Activated CD8-positive, alpha-beta memory T cell treated with anti-CD3 and anti-CD28 coated beads for 4 hours (primary cell): ENCODE measurements at regions not wholly inside any gene's neighbourhood (a gene's known extent, or its start where the extent isn't known, plus 50 kb on each side); places are given as distances from the start of the nearest gene placed in this dataset.

ENCODE experiments used
- DNase-seq, 2 donors: peaks; one replicate each; pipeline ENCODE4 v3.0.0-alpha.2; 2020; ENCODE audit warnings: low read depth in 2 of 2

DNA sequence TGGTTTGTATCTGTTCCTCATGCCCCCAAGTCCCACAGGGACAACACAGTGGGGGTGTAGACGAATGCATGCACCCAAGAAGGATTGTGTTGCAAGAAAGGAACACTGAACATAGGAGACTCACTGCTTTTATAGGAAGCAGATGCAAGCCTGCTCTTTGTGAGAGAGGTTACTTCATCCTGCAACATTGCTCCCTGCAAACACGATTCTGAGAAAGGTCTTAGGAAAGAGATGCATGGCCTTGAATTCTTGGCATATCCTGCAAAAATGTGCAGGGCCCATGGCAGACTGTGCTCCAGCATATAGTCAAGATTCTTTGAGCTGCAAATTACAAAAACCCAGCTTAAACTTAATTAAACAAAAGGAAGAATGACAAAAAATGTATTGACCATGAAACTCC lies 312.2 kb upstream of the MGAT5 start:
- no peak for DNase-seq

DNA sequence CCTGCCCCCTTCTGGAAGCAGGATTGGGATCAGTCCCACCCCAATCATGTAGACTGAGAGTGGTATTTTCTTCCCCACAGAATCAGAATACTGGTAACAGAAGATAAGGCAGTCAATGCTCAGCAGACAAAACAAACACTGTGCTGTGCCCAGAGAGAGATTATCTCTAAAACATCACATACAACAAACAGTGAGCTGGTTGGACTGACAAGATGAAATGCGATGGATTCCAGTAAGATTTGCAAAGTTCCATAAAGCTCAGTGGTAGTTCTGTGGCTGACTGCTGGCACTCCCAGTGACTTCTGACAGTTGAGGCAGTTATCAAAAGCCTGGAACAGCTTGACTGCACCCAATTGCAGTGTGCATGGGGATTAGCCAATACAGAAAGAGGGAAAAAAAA lies 311.5 kb upstream of the MGAT5 start:
- DNase-seq, result no peak

DNA sequence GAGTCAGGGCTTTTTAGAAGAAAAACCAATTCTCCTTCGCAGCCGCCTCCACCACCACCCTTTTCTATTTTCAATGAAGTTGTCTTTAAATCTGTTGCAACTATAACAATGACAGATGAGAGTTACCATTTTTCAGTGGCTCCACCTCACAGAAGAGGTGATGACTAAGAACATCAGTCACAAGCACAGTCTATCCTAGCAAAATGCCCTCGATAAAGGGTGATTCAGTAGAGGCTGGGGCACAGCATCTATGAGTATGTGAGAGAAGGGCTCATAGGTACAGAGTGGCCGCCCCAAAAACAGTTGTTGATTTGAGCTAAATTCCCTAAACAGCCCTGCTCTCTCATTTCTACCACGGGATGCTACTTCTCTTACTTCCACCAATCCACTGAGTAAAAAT lies 310.8 kb upstream of the MGAT5 start:
- DNase-seq, result no peak

GRCh38 chr2:133945089-133945488 lies 308.8 kb upstream of the MGAT5 start:
- no peak for DNase-seq

GRCh38 chr2:133947057-133947456 lies 306.8 kb upstream of the MGAT5 start:
- no peak for DNase-seq

DNA sequence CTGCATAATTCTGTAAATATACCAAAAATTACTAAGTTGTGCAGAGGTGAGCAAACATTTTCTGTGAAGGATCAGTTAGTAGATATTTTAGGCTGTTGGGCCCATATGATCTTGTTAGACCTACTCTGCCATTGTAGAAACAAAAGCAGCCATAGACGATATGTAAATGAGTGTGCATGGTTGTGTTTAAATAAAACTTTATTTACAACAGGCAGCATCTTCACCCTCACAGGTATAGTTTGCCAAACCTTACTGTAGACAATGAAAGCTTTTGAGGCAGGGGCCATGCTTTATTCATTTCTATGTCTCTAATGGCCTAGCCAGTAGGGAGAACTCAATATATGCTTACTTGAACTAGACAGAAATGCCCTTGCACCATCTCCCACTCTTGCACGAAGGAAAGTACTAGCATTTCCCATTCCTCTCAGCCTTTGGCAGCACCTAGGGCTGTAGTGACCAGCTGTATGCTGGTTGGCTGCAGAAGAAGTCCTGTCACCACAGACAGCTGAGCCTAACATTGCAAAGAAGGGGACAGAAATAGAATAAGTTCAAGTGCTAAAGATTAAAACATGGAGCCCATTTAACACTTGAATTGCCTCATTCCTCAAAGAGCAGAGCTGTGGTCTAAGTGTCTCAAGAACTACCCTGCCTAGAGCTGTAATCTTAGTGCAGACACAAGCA lies 305.1 kb upstream of the MGAT5 start:
- no peak for DNase-seq

DNA sequence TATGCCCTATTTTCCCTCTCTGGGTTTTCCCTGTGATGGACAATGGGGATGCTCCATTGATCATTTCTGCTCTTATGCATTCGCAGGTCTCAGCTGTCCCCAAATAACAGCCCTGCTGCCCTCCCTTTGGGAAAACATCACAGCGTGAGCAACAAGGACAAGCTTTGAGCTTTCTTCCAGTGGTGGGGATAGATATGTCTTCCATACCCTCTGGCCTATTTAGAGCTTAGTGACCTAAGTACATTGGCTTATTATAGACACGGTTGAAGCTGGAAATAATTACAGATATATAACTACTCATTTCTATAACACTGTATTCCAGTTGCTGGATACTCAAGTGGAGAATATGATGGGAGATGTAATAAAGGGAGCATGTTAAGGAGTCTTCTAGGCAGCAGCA lies 304.3 kb upstream of the MGAT5 start:
- DNase-seq, result no peak

GRCh38 chr2:133951209-133951608 lies 302.7 kb upstream of the MGAT5 start:
- no peak for DNase-seq

GRCh38 chr2:133952420-133952819 lies 301.5 kb upstream of the MGAT5 start:
- DNase-seq, result no peak

DNA sequence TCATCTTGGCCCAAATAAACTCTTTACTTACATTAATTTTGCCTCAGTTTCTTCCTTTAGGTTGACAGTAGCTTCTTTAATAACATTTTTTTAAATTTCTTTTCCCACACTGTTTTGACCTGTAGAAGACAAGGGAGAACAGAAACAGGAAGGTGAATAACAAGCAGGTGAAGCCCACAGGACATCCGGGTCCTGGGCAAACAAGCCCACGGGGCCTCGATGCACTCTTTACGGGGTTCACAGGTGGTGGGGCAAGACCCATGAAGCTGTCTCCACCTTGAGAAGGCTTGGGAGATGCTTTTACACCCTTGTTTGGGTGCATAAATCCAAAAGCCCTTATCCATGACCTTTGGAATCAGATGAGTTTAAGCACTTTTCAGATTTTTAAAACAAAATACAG lies 301.0 kb upstream of the MGAT5 start:
- no peak for DNase-seq

DNA sequence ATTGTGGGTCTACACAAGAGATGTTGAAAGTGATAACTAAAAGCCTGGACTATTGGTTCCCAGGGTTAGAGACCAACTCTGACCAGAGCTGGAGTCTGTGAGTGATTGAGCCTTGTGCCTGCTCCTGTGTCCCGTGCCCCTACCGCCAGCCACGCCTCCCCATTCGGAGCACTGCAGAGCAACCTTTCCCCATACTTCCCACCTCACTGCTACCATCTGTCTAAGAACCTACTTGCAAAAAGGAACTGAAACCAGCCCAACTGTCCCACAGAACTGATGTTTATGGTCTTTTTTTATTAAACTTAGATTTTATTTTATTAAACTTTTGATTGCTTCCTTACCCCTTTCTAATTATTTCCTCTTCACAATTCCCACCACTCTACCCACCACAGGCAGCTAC lies 300.3 kb upstream of the MGAT5 start:
- no peak for DNase-seq

DNA sequence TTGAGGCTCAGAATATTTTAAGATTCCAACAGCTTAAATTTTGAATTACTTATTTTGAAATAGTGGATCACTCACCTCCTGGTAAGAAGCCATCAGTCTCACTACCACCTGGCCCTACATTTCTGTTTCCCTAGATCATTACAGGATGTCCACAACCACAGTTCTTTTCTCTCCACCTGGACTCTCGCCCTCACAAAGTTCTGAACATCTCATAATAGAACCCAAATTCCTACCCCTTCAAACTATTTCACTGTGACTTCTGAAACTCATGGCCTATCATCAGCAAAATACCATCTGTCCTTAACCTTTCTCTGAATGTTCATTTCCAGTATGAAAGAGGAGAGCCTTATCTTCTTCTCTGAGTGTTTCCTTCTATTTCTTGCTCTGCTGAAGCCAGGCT lies 299.2 kb upstream of the MGAT5 start:
- DNase-seq, result no peak

DNA sequence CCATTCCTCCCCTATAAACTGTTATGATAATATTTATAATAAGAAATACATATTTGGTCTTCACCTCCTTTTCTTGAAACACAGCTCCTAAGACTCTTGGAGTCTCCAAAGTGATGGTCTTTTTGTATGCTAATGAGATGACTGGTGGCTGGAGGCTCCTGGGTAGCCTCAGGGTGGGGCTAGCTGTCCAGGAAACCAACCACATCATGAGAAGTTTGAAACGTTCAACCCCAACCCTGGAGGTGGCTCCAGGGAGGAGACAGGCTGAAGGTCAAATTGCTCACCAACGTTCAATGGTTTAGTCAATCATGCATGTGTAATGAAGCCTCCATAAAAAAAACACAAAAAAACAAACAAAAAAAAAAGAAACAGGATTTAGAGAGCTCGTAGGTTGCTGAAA lies 298.7 kb upstream of the MGAT5 start:
- no peak for DNase-seq

- DNase-seq, result no peak
These were observed 297.4 kb upstream of the MGAT5 start for GRCh38 chr2:133956434-133956935.

GRCh38 chr2:133957724-133958480 lies 296.0 kb upstream of the MGAT5 start:
- DNase-seq, result no peak

GRCh38 chr2:133959066-133959465 lies 294.8 kb upstream of the MGAT5 start:
- no peak for DNase-seq

DNA sequence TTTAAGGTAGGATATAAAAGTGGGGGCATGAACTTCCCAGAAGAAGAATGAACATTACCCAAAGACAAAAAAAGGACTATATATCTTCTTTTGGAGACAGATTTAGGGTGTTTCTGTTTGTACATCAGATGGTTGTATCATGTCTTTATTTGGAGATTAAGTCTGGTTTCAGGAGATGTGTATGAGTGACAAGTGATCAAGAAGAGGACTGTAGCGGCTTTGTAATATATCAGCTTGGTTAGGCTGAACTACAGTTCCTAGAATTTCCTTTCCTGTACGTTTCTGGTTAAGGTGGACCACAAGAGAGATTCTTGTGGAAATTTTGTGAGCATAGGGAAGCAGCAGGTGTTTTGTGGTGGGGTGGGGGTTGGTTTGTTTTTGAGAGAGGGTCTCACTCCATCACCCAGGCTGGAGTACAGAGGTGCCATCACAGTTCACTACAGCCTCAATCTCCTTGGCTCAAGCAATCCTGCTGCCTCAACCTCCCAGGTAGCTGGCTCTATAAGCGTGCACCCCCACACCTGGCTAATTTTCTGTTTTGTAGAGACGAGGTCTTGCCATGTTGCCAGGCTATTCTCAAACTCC lies 287.1 kb upstream of the MGAT5 start:
- DNase-seq, result no peak

DNA sequence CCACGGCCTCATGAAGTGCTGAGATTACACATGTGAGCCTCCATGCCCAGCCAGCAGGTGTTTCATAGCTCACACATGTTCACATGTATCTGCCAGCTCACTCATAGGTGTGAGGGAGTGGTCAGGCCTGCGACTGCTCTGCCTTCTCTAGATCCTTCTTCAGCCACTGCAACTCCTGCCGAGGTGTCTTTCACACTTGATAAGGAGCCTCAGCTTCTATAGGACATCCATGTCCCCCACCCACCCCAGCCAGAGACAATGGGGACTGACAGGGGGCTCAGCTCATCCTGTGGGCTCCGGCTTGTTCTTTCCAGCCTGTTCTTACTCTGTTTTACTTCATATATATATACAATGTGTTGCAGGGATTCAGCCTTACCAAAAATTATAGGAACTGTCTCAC lies 286.5 kb upstream of the MGAT5 start:
- no peak for DNase-seq

DNA sequence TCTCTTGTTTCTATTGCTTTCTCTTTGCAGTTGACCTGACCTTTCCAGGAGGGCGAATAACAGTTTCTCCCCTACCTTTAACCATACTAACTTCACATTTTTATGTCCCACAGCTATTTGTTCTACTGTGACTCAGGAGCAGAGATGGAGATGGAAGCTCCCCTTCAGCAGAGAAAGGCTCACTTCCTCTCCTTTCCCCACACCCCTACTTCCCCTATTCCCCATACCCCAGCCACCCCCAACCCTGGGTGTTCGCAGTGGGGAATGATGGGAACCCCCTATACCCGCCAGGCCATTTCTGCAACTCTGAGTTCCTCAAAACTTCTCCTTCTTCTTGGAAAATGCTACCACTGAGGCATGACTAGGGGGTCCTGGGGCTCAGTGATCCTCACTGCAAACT lies 285.4 kb upstream of the MGAT5 start:
- DNase-seq, result no peak

- no peak for DNase-seq
These were observed 283.2 kb upstream of the MGAT5 start for GRCh38 chr2:133970641-133971040.

DNA sequence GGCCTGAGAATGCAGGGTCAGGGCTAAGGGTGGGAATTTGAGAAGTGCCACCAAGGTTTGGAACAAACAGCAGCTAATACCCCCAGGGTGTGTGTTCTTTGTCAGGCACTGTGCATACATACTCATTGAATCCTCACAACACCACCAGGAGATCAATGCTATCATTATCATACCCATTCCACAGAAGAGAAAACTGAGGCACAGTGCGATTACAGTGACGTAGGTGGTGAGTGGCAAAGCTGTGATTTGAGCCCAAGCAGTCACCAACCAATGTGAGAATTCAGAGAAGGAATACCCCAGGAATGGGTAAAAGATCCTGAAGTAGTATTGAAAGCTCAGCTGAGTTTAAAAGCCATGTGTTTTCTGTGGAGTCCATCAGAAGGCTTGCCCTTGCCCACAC lies 281.6 kb upstream of the MGAT5 start:
- DNase-seq, result no peak

- no peak for DNase-seq
These were observed 281.1 kb upstream of the MGAT5 start for GRCh38 chr2:133972786-133973185.

DNA sequence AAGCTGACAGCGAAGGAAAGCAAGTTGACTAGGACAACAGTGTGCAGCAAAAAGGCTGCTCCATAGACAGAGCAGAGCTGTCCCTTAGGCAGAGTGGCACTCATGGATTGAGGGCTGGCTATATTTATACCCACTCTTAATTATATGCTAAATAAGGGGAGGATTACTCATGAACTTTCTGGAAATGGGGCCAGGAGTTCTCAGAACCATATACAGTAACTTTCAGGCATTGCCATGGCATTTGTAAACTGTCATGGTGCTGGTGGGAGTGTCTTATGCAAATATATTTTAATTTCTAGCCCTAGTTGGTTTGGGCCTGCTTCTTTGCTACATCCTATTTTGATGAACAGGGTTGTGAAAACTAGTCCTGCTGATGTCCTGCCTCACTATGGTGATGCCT lies 279.5 kb upstream of the MGAT5 start:
- DNase-seq, result no peak
